KBM-7 (cell line): ENCODE measurements at regions not wholly inside any gene's neighbourhood (a gene's known extent, or its start where the extent isn't known, plus 50 kb on each side); places are given as distances from the start of the nearest gene placed in this dataset.

Experiments used
- DNase-seq: peaks from one replicate; pipeline ENCODE4 v3.0.0-alpha.2; 2015
- in situ Hi-C: fragments of 300-500 bp; cut with MboI; formaldehyde crosslinking; loops from 2 replicates; pipeline ENCODE4 v1.14.3; 2020; ENCODE audit warnings: low sequenced_read_pairs, low pct_unique_long_range_greater_than_20kb, mixed read lengths

GRCh38 chr7:136167991-136168390 is 190.8 kb upstream of the MTPN start:
- in situ Hi-C loops: no loop called here
- DNase-seq: no peak

- in situ Hi-C loops: no loop called here
Observed at GRCh38 chr7:136166521-136166920, 189.4 kb upstream of the MTPN start.

GRCh38 chr7:136163340-136163801 is 186.2 kb upstream of the MTPN start:
- DNase-seq: no peak
- in situ Hi-C loops: no loop called here

More at GRCh38 chr7:136166521-136166920, 189.4 kb upstream of the MTPN start:
- DNase-seq: no peak

GRCh38 chr7:136150311-136150710 is 173.2 kb upstream of the MTPN start:
- DNase-seq: no peak
- in situ Hi-C loops: no loop called here

GRCh38 chr7:136148920-136149319 is 171.8 kb upstream of the MTPN start:
- DNase-seq: no peak
- in situ Hi-C loops: no loop called here

GRCh38 chr7:136146925-136147324 is 169.8 kb upstream of the MTPN start:
- in situ Hi-C loops: no loop called here
- no peak for DNase-seq

- in situ Hi-C loops: no loop called here
- no peak for DNase-seq
Observed at GRCh38 chr7:136144182-136144581, 167.0 kb upstream of the MTPN start.

- in situ Hi-C loops: no loop called here
- no peak for DNase-seq
Observed at GRCh38 chr7:136143271-136143670, 166.1 kb upstream of the MTPN start.

GRCh38 chr7:136142583-136142982 is 165.4 kb upstream of the MTPN start:
- DNase-seq: no peak
- in situ Hi-C loops: no loop called here

GRCh38 chr7:136140469-136140868 is 163.3 kb upstream of the MTPN start:
- in situ Hi-C loops: no loop called here
- DNase-seq: no peak

- in situ Hi-C loops: no loop called here
- no peak for DNase-seq
Observed at GRCh38 chr7:136139417-136139816, 162.3 kb upstream of the MTPN start.

- DNase-seq: no peak
- in situ Hi-C loops: no loop called here
Observed at GRCh38 chr7:136138991-136139390, 161.8 kb upstream of the MTPN start.

GRCh38 chr7:136136906-136137454 is 159.8 kb upstream of the MTPN start:
- DNase-seq: no peak
- in situ Hi-C loops: no loop called here

- in situ Hi-C loops: no loop called here
- no peak for DNase-seq
Observed at GRCh38 chr7:136134503-136134902, 157.3 kb upstream of the MTPN start.

GRCh38 chr7:136133551-136133950 is 156.4 kb upstream of the MTPN start:
- DNase-seq: no peak
- in situ Hi-C loops: no loop called here

GRCh38 chr7:136131304-136131630 is 154.1 kb upstream of the MTPN start:
- DNase-seq: no peak
- in situ Hi-C loops: no loop called here

GRCh38 chr7:136130511-136131303 is 153.5 kb upstream of the MTPN start:
- no peak for DNase-seq

GRCh38 chr7:136128050-136128449 is 150.9 kb upstream of the MTPN start:
- no peak for DNase-seq
- in situ Hi-C loops: no loop called here

More at GRCh38 chr7:136130511-136131303, 153.5 kb upstream of the MTPN start:
- in situ Hi-C loops: no loop called here

GRCh38 chr7:136123352-136123751 is 146.2 kb upstream of the MTPN start:
- DNase-seq: no peak
- in situ Hi-C loops: no loop called here

- DNase-seq: no peak
- in situ Hi-C loops: no loop called here
Observed at GRCh38 chr7:136122026-136122425, 144.9 kb upstream of the MTPN start.

- in situ Hi-C loops: no loop called here
- DNase-seq: no peak
Observed at GRCh38 chr7:136117539-136117938, 140.4 kb upstream of the MTPN start.
